DND-41 (cell line): ENCODE measurements at regions not wholly inside any gene's neighbourhood (a gene's known extent, or its start where the extent isn't known, plus 50 kb on each side); places are given as distances from the start of the nearest gene placed in this dataset.

Experiments
- ATAC-seq: fragments of 200-7000 bp; cut with Tn5 transposase; 3 replicates; pipeline ENCODE4 v1.9.1; 2021; ENCODE audit warnings: low read depth; ENCODE audit not compliant: insufficient read depth
- DNase-seq: peaks from one replicate; pipeline ENCODE4 v3.0.0-alpha.2; 2020
- H2AFZ ChIP-seq: 2 replicates; pipeline ENCODE4 v1.6.0; 2012; ENCODE audit warnings: low read depth, low read length
- H3K27ac ChIP-seq: 2 replicates; pipeline ENCODE4 v1.5.1; 2012; ENCODE audit warnings: low read length, inconsistent platforms
- H3K27me3 ChIP-seq: fragments of 200-600 bp; sonication (generic); 2 replicates; pipeline ENCODE4 v1.6.0; 2012; ENCODE audit warnings: low read length, mild to moderate bottlenecking, inconsistent platforms; ENCODE audit not compliant: insufficient read depth, poor library complexity
- H3K36me3 ChIP-seq: 2 replicates; pipeline ENCODE4 v1.5.1; 2012; ENCODE audit warnings: low read length, inconsistent platforms; ENCODE audit not compliant: insufficient read depth
- H3K4me1 ChIP-seq: 2 replicates; pipeline ENCODE4 v1.5.1; 2012; ENCODE audit warnings: mild to moderate bottlenecking, low read length; ENCODE audit not compliant: insufficient read depth
- H3K4me2 ChIP-seq: 2 replicates; pipeline ENCODE4 v1.6.0; 2012; ENCODE audit warnings: mild to moderate bottlenecking, moderate library complexity, low read length, inconsistent platforms; ENCODE audit not compliant: insufficient read depth
- H3K4me3 ChIP-seq, 2 experiments: fragments of 200-600 bp in 1 of 2; shearing (Covaris generic) in 1 of 2; 2 replicates each; pipeline ENCODE4 v1.5.1; 2012 to 2016; ENCODE audit warnings: inconsistent platforms in 2 of 2, low read length in 2 of 2, mild to moderate bottlenecking in 2 of 2, low read depth in 1 of 2, moderate library complexity in 1 of 2
- H3K79me2 ChIP-seq: 2 replicates; pipeline ENCODE4 v1.6.0; 2012; ENCODE audit warnings: low read length, inconsistent platforms; ENCODE audit not compliant: insufficient read depth
- H3K9ac ChIP-seq: 2 replicates; pipeline ENCODE4 v1.6.0; 2012; ENCODE audit warnings: low read depth, mild to moderate bottlenecking, inconsistent platforms, low read length, moderate library complexity
- H3K9me3 ChIP-seq: 2 replicates; pipeline ENCODE4 v1.5.1; 2012; ENCODE audit warnings: low read length, moderate library complexity, mild to moderate bottlenecking, inconsistent platforms; ENCODE audit not compliant: insufficient read depth, severe bottlenecking
- H4K20me1 ChIP-seq: 2 replicates; pipeline ENCODE4 v1.6.0; 2012; ENCODE audit warnings: low read length; ENCODE audit not compliant: insufficient read depth
- EZH2 ChIP-seq: IDR thresholded peaks from 3 replicates; pipeline ENCODE4 v1.6.1; 2012; ENCODE audit warnings: borderline replicate concordance, low read depth, mild to moderate bottlenecking, moderate library complexity, low read length, inconsistent platforms; ENCODE audit not compliant: severe bottlenecking
- TF ChIP-seq, protein P1 (sequence below): IDR thresholded peaks from 2 replicates; pipeline ENCODE4 v1.5.1; 2012; ENCODE audit warnings: borderline replicate concordance, low read length, moderate library complexity, mild to moderate bottlenecking; ENCODE audit not compliant: poor library complexity, severe bottlenecking; ENCODE audit errors: extremely low read depth

- H3K4me2 ChIP-seq: no peak overlapping the region
- 0 out of 2 replicates have a peak, but pooled peaks cover 5% of the 10 kb centered on the region for H3K4me1 ChIP-seq
- H3K36me3 ChIP-seq: no peaks in the 10 kb centered on the region
- no peaks in the 10 kb centered on the region for H3K27me3 ChIP-seq
- no peak overlapping the region for H2AFZ ChIP-seq
- no peaks in the 10 kb centered on the region for H3K9me3 ChIP-seq
- ATAC-seq (no peak), DNase-seq (no peak)
- no peaks in the 10 kb centered on the region for H4K20me1 ChIP-seq
- H3K9ac ChIP-seq: no peak overlapping the region
- no peak overlapping the region for H3K27ac ChIP-seq
- H3K79me2 ChIP-seq: no peaks in the 10 kb centered on the region
- no peak overlapping the region for H3K4me3 ChIP-seq
- TF ChIP-seq EZH2: no peak
- TF ChIP-seq, protein P1, sequence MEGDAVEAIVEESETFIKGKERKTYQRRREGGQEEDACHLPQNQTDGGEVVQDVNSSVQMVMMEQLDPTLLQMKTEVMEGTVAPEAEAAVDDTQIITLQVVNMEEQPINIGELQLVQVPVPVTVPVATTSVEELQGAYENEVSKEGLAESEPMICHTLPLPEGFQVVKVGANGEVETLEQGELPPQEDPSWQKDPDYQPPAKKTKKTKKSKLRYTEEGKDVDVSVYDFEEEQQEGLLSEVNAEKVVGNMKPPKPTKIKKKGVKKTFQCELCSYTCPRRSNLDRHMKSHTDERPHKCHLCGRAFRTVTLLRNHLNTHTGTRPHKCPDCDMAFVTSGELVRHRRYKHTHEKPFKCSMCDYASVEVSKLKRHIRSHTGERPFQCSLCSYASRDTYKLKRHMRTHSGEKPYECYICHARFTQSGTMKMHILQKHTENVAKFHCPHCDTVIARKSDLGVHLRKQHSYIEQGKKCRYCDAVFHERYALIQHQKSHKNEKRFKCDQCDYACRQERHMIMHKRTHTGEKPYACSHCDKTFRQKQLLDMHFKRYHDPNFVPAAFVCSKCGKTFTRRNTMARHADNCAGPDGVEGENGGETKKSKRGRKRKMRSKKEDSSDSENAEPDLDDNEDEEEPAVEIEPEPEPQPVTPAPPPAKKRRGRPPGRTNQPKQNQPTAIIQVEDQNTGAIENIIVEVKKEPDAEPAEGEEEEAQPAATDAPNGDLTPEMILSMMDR: no peak
These were observed 362.6 kb downstream of the BCAT1 start for GRCh38 chr12:24586293-24586692.

- H4K20me1 ChIP-seq: no peaks in the 10 kb centered on the region
- no peak for ATAC-seq
- no peak overlapping the region for H3K4me3 ChIP-seq
- H2AFZ ChIP-seq: no peak overlapping the region
- DNase-seq: no peak
- H3K9me3 ChIP-seq: peaks cover 6% of the 10 kb centered on the region
- H3K27me3 ChIP-seq: no peaks in the 10 kb centered on the region
- no peak overlapping the region for H3K9ac ChIP-seq
- 0 out of 2 replicates have a peak, but pooled peaks cover 5% of the 10 kb centered on the region for H3K4me1 ChIP-seq
- no peak overlapping the region for H3K27ac ChIP-seq
- H3K4me2 ChIP-seq: no peak overlapping the region
- TF ChIP-seq EZH2: no peak
- TF ChIP-seq, protein P1: no peak
- no peaks in the 10 kb centered on the region for H3K79me2 ChIP-seq
- H3K36me3 ChIP-seq: no peaks in the 10 kb centered on the region; the same call in 1 of the 2 replicates
These were observed 364.7 kb downstream of the BCAT1 start for GRCh38 chr12:24584032-24584675.

DNA sequence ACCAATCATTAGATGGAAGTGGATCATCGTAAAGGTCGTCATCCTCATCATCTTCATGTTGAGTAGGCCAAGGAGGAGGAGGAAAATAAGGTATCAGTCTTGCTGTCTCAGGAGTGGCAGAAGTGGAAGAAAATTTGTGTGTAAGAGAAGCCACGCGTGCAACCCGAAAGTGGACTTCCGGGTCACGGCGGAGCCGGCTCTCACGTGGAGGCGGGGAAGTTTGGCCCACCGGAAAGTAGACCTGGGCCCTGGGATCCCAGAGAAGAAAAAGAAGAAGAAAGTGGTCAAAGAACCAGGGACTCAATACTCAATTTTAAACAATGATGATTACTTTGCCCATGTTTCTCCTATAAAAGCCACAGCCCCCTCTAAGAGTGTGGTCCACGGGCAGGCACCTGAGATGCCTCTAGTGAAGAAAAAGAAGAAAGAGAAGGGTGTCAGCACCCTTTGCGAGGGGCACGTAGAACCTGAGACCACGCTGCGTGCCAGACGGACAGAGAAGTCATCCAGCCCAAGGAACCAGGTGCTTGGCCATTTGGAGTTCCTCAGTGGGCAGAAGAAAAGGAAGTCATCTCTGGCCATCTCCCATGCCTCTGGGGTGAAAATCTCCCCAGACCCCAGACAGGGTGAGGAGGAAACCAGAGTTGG lies 365.8 kb downstream of the BCAT1 start:
- Histone ChIP-seq H3K9ac (no peak overlapping the region), H2AFZ (no peak overlapping the region), H3K36me3 (no peaks in the 10 kb centered on the region; the same call in 1 of the 2 replicates), H3K27me3 (no peaks in the 10 kb centered on the region), H3K27ac (no peak overlapping the region), H3K4me3 (no peak overlapping the region), H3K79me2 (no peaks in the 10 kb centered on the region), H4K20me1 (no peaks in the 10 kb centered on the region), H3K9me3 (peaks cover 6% of the 10 kb centered on the region), H3K4me1 (0 out of 2 replicates have a peak, but pooled peaks cover 5% of the 10 kb centered on the region), H3K4me2 (no peak overlapping the region)
- TF ChIP-seq, protein P1: no peak
- TF ChIP-seq EZH2: no peak
- ATAC-seq (no peak), DNase-seq (no peak)
